Lower leg skin (tissue), 4 donors: ENCODE measurements at regions not wholly inside any gene's neighbourhood (a gene's known extent, or its start where the extent isn't known, plus 50 kb on each side); places are given as distances from the start of the nearest gene placed in this dataset.
"Not testable (repeated sequence)": the region's sequence is repeated elsewhere in the genome, so short reads cannot be mapped to it uniquely, and the experiment has no call there.

Experiments used
- DNase-seq, 2 donors: peaks; one replicate each; pipeline ENCODE4 v3.0.0-alpha.2; 2019; ENCODE audit warnings: low spot score in 2 of 2
- H3K4me3 ChIP-seq: fragments of 200-600 bp; sonication (generic); 2 replicates; pipeline ENCODE4 v1.5.1; 2017; ENCODE audit warnings: mild to moderate bottlenecking, low read depth; ENCODE audit not compliant: poor library complexity, severe bottlenecking
- CTCF ChIP-seq, 3 donors: fragments of 450-650 bp; IDR thresholded peaks; one replicate each; pipeline ENCODE4 v1.5.1; 2016; ENCODE audit warnings: antibody characterized with exemption in 3 of 3, mild to moderate bottlenecking in 3 of 3, moderate library complexity in 2 of 3
- POLR2A ChIP-seq, 2 donors: fragments of 450-650 bp; IDR thresholded peaks; one replicate each; pipeline ENCODE4 v1.6.1; 2016 to 2017; ENCODE audit warnings: antibody characterized with exemption in 2 of 2, mild to moderate bottlenecking in 1 of 2, moderate library complexity in 1 of 2
- whole genome bisulfite sequencing, 2 donors: methylation state at CpG; one replicate each; pipeline ENCODE4 v1.1.5; 2018; 5-methylcytosine and 5-hydroxymethylcytosine counted together
- intact Hi-C: fragments of 100-400 bp; cut with DNase I; formaldehyde crosslinking; loops from one replicate; pipeline ENCODE4 v1.15.0; 2023; ENCODE audit warnings: low total_unique reads

DNA sequence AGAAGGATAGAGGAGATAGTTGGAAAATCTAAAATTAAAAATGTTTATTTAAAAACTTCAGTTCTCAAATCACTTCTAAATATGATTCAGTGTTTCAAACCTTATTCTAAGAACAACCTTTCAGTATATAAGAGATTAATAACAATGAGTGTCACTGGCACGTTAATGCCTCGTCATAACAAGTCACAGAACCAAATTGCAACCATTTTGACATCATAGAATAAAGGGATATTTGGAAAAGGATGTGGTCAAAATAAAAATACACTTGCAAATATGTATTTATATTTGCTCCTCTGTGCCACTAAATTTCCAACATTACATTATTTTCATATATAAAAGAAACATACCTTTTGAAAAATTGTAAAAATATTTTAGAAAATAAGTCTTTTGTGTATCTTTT, 1090.6 kb downstream of the SUCLG1 start:
- TF ChIP-seq POLR2A (IDR thresholded peaks at IDR 0.05) (no peak), CTCF (IDR thresholded peaks at IDR 0.05) (no peak)
- 80 to 85% methylated on average over 2 of the region's 2 CpGs for whole genome bisulfite sequencing, 2 donors
- no peak for DNase-seq
- intact Hi-C loops: no loop called here
- no peak overlapping the region for H3K4me3 ChIP-seq

DNA sequence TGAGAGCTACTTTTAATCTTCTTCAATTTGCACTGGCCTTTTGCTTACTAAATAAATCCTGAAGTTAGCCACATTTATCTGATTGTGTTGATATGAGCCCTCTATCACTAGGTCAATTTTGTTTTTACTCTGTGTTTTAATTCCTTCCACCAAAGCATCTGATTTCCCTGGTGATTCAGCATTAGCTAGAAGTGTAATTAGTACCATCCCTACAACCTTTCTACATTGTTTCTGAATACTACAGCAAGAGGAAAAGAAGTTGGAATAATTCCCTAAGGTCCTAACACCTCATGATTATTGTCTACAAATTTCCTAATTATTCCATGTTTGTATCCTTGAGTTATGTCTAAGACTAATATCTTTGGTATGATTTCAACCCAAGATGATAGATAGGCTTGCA, 1093.6 kb downstream of the SUCLG1 start:
- DNase-seq: no peak
- intact Hi-C loops: no loop called here
- no peak overlapping the region for H3K4me3 ChIP-seq
- no peak for TF ChIP-seq POLR2A (IDR thresholded peaks at IDR 0.05)
- TF ChIP-seq CTCF (IDR thresholded peaks at IDR 0.05): no peak

DNA sequence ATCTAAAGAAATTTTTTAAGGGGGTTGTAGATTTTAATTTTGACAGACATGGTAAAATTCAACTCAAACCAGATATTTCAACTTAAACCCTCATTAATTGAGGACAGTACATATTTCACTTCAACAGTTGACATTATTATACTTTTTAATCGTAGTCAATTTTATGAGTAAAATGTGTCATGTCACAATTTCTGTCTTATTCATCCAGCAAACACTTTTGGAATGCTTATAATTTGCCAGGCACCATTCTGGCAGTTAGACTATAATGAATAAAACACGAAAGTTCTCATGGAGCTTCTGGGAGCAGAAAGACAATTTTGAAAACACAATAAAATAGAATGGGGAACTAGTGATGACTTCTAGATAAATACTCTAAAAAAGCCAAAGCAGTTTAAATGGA, 1094.8 kb downstream of the SUCLG1 start:
- 18 to 19% methylated on average over 2 of the region's 2 CpGs for WGBS, 2 donors
- intact Hi-C loops: no loop called here
- TF ChIP-seq POLR2A (IDR thresholded peaks at IDR 0.05): no peak
- TF ChIP-seq CTCF (IDR thresholded peaks at IDR 0.05): no peak
- no peak overlapping the region for H3K4me3 ChIP-seq
- DNase-seq: no peak

GRCh38 chr2:83363138-83363537, 1095.9 kb downstream of the SUCLG1 start:
- intact Hi-C loops, DNase-seq, H3K4me3 ChIP-seq: not testable (repeated sequence)

DNA sequence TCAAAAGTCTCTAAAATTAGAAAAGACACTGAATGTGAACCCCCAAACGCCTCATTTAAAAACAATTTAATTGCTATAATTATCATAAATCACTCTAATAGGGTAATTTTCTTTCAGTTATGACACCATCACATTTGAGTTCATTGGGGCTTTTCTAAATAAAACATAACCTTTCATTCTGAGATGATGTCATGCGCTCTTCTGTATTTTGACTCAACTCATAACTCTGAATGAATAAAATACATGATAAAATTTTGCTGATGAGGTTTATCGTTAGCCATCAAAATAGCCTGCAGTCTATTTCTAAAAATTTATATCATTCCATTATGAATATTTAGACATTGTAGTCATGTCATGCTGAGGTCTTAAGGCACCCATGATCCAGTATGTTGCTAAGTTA, 1099.7 kb downstream of the SUCLG1 start:
- TF ChIP-seq CTCF (IDR thresholded peaks at IDR 0.05) (no peak), POLR2A (IDR thresholded peaks at IDR 0.05) (no peak)
- WGBS, 2 donors: 78 to 79% methylated on average over 3 of the region's 3 CpGs
- DNase-seq: no peak
- intact Hi-C loops: no loop called here
- no peak overlapping the region for H3K4me3 ChIP-seq

DNA sequence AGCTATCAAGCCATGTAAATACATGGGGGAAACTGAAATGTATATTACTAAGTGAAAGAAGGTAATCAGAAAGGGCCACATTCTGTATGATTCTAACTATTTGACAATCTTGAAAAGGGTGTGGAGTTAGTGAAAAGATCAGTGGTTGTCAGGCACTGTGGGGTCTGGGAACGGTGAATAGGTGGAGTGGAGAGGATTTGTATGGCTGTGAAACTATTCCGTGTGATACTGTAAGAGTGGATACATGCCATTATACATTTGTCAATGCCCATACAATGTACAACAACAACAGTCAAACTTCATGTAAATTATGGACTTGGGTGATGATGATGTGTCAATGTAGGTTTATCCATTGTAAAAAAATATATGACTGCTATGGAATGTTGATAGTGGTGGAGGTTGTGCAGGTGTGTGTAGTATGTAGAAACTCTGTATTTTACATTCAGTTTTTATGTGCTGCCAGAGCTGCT, 1116.2 kb downstream of the SUCLG1 start:
- 75 to 90% methylated on average over 2 of the region's 2 CpGs for WGBS, 2 donors
- TF ChIP-seq POLR2A (IDR thresholded peaks at IDR 0.05) (no peak), CTCF (IDR thresholded peaks at IDR 0.05) (no peak)
- DNase-seq: no peak

More for the DNA sequence above, 1116.2 kb downstream of the SUCLG1 start:
- intact Hi-C loops: no loop called here
- no peak overlapping the region for H3K4me3 ChIP-seq
